A673 (cell line): ENCODE measurements at regions not wholly inside any gene's neighbourhood (a gene's known extent, or its start where the extent isn't known, plus 50 kb on each side); places are given as distances from the start of the nearest gene placed in this dataset.

Source experiments
- CTCF ChIP-seq: fragments of 300-800, 200-600 bp; sonication (generic); conservative IDR thresholded peaks from 2 replicates; pipeline ENCODE4 v1.5.1; 2017; ENCODE audit warnings: low read depth, mild to moderate bottlenecking, antibody characterized with exemption, low read length, moderate library complexity, mixed read lengths
- EZH2 ChIP-seq: fragments of 200-600 bp; sonication (generic); IDR thresholded peaks from 2 replicates; pipeline ENCODE4 v1.6.1; 2017; ENCODE audit warnings: borderline replicate concordance, low read depth, mild to moderate bottlenecking, mixed read lengths, antibody characterized with exemption, low read length; ENCODE audit not compliant: poor library complexity, severe bottlenecking

GRCh38 chr3:139870000-139870675, 64.8 kb upstream of the CLSTN2 start:
- TF ChIP-seq EZH2, result no peak
- no peak for TF ChIP-seq CTCF
